Pancreas (tissue), 10 donors: ENCODE measurements at regions not wholly inside any gene's neighbourhood (a gene's known extent, or its start where the extent isn't known, plus 50 kb on each side); places are given as distances from the start of the nearest gene placed in this dataset.

Experiments used
- ATAC-seq, 4 donors: fragments of 200-7000 bp; cut with Tn5 transposase; one replicate each; pipeline versions ENCODE4 v1.8.0 to v1.9.1; 2020; ENCODE audit warnings: mild to moderate bottlenecking in 4 of 4, moderate library complexity in 4 of 4
- DNase-seq, 6 donors: peaks; one replicate each; pipeline ENCODE4 v3.0.0-alpha.2; 2020
- FAIRE-seq: peaks from 2 replicates; lab custom pipeline; 2012; peaks lifted over from hg19 to GRCh38; lab: Jason Lieb, UNC
- H3K27ac ChIP-seq, 4 donors: fragments of 200-600 bp; sonication (generic); 1 replicate in 3 of 4; 2 replicates in 1 of 4; pipeline versions ENCODE4 v1.5.0 to v1.8.0; 2020
- H3K27me3 ChIP-seq, 4 donors: fragments of 200-600 bp; one replicate each; pipeline ENCODE4 v1.8.0; 2021
- H3K36me3 ChIP-seq, 3 donors: fragments of 200-600 bp; sonication (generic) in 1 of 3; one replicate each; pipeline versions ENCODE4 v1.5.0 to v1.8.0; 2020 to 2021
- H3K4me1 ChIP-seq, 3 donors: fragments of 200-600 bp; one replicate each; pipeline ENCODE4 v1.8.0; 2021
- H3K4me3 ChIP-seq, 4 donors: fragments of 200-600 bp; sonication (generic) in 2 of 4; one replicate each; pipeline versions ENCODE4 v1.5.0 to v1.8.0; 2020 to 2021
- H3K9me3 ChIP-seq, 4 donors: fragments of 200-600 bp; one replicate each; pipeline ENCODE4 v1.8.0; 2021
- CTCF ChIP-seq, 4 donors: fragments of 200-600 bp; sonication (generic) in 3 of 4; IDR thresholded peaks; one replicate each; pipeline versions ENCODE4 v1.5.0 to v1.8.0; 2021; ENCODE audit warnings: antibody characterized with exemption in 4 of 4
- WGBS, 2 donors: extraction: QIAGEN DNeasy Blood & Tissue Kit; methylation state at CpG; one replicate each; pipeline ENCODE4 v1.1.7; 2013; 5-methylcytosine and 5-hydroxymethylcytosine counted together
- intact Hi-C, 3 donors: fragments of 100-400 bp; cut with DNase I; formaldehyde crosslinking; loops; one replicate each; pipeline versions ENCODE4 v1.11.1 to v1.14.2; 2022
- donor health status: healthy with polysubstance abuse.
- donor health status: DM: no; HTN: no; CAD: no; lungs with moderate emphysema.
- donor health status: DM: no; HTN: no; CAD: no.
- donor health status: control.
- donor health status: control.
- donor health status: Bipolar disorder and iron deficiency.
- donor health status: DM: yes; HTN: yes; CAD: no.
- donor health status: DM: no; HTN: no; CAD: no.
- donor health status: DM: no; HTN: no; CAD: no.
- donor health status: DM: yes; HTN: yes; CAD: no.

DNA sequence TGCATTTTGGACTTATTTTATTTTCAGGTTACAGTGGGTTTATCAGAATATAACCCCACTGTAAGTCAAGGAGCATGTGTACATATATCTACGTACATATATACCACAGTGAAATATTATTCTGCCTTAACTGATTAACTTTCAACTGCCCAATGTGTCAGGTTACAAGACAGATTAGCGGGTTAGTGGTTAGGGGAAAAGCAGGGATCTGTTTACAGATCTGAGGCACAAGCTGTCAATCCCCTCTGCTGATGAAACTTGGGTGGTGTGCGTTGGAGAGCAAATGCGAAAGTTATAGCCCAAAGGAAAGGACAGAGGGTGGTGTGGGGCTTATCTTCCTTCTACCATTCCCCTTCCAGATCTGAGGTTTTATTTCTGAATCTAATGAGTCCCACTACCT lies 238.2 kb upstream of the KCNK2 start:
- 39 to 44% methylated on average over 4 of the region's 4 CpGs for WGBS, 2 donors
- no peaks in the 10 kb centered on the region for H3K9me3 ChIP-seq
- no peak overlapping the region for H3K4me3 ChIP-seq
- intact Hi-C loops = no loop called here
- DNase-seq (no peak), ATAC-seq (no peak), FAIRE-seq (no peak)
- no peaks in the 10 kb centered on the region for H3K27me3 ChIP-seq
- H3K4me1 ChIP-seq = no peaks in the 10 kb centered on the region
- no peak for TF ChIP-seq CTCF (IDR thresholded peaks at IDR 0.05)
- H3K27ac ChIP-seq = no peak overlapping the region
- H3K36me3 ChIP-seq = no peaks in the 10 kb centered on the region

DNA sequence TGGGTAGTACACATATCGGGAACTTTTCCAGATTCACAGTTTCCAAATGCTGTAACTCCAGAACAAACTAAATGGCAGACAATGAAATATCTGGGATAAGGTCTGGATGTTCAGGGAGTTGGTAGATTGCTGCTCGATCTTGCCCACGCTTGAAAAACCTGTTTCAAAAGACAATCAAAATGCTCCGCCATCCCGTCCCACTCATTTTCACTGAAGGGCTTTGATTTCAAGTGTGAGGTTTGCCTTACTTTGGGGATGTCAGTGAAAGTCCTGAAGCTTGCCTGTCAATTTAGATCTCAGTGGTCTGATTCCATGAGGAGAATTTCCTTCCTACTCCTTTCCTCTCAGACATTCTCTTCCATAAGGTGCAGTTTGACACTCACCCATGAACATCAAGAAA lies 236.3 kb upstream of the KCNK2 start:
- H3K27me3 ChIP-seq = no peaks in the 10 kb centered on the region
- FAIRE-seq = no peak
- no peak overlapping the region for H3K4me3 ChIP-seq
- no peaks in the 10 kb centered on the region for H3K4me1 ChIP-seq
- intact Hi-C loops = no loop called here
- no peaks in the 10 kb centered on the region for H3K9me3 ChIP-seq
- no peak for DNase-seq
- TF ChIP-seq CTCF (IDR thresholded peaks at IDR 0.05) = no peak
- no peaks in the 10 kb centered on the region for H3K36me3 ChIP-seq
- no peak for ATAC-seq
- no peak overlapping the region for H3K27ac ChIP-seq
- 65 to 68% methylated on average over 5 of the region's 5 CpGs for WGBS, 2 donors

DNA sequence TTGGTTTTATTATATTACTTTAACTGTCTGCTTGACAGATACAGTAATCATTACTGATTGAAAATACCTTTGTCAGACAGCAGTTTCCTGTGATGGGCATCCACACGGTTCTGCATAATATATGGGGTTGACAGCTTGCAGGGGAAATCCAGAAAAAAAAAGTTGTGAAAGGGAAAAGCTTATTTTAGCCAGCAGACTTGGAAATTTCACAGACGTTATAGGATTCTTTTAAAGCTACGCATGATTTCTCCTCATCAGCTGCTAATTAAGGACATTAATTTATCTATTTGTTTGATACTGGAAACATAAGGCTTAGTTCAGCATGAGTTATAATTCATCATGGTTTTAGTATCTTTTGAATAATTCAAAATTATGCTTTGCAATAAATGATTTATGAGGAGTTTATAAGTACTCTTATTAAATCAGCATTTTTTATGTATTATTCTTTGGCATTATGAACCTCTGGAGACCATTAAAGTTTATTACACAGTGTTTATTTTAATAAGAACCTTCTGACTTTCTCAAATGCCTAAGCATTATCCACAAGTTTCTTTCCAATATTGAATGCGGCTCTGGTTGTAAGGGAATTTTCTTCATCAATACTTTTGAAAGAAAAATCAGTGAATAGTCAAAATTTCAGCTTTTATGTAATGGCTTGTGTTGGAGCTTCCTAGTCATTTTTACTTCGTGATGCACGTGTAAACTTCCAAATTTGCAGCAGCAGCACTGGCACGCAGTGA lies 235.3 kb upstream of the KCNK2 start:
- Histone ChIP-seq H3K4me1 (no peaks in the 10 kb centered on the region), H3K4me3 (no peak overlapping the region), H3K27me3 (no peaks in the 10 kb centered on the region), H3K27ac (no peak overlapping the region), H3K9me3 (no peaks in the 10 kb centered on the region), H3K36me3 (no peaks in the 10 kb centered on the region)
- no peak for TF ChIP-seq CTCF (IDR thresholded peaks at IDR 0.05)
- FAIRE-seq (no peak), ATAC-seq (no peak), DNase-seq (no peak)
- 46 to 51% methylated on average over 7 of the region's 7 CpGs for WGBS, 2 donors
- intact Hi-C loops = no loop called here

GRCh38 chr1:214848101-214848500 lies 234.4 kb upstream of the KCNK2 start:
- WGBS, 2 donors = 41 to 48% methylated on average over 2 of the region's 2 CpGs
- no peaks in the 10 kb centered on the region for H3K36me3 ChIP-seq
- no peak for TF ChIP-seq CTCF (IDR thresholded peaks at IDR 0.05)
- no peak for DNase-seq
- no peak overlapping the region for H3K27ac ChIP-seq
- no peak for FAIRE-seq
- intact Hi-C loops = no loop called here
- no peaks in the 10 kb centered on the region for H3K9me3 ChIP-seq
- ATAC-seq = no peak
- H3K4me1 ChIP-seq = no peaks in the 10 kb centered on the region
- no peaks in the 10 kb centered on the region for H3K27me3 ChIP-seq
- H3K4me3 ChIP-seq = no peak overlapping the region

- Histone ChIP-seq H3K4me3 (no peak overlapping the region), H3K9me3 (no peaks in the 10 kb centered on the region), H3K27ac (no peak overlapping the region), H3K4me1 (no peaks in the 10 kb centered on the region), H3K27me3 (no peaks in the 10 kb centered on the region), H3K36me3 (no peaks in the 10 kb centered on the region)
- intact Hi-C loops = no loop called here
- DNase-seq = no peak
- no peak for FAIRE-seq
- no peak for ATAC-seq
- WGBS, 2 donors = 54 to 66% methylated on average over 3 of the region's 3 CpGs
- TF ChIP-seq CTCF (IDR thresholded peaks at IDR 0.05) = no peak
These were observed 232.0 kb upstream of the KCNK2 start for GRCh38 chr1:214850432-214851050.
